ENCODE measurements at regions not wholly inside any gene's neighbourhood (a gene's known extent, or its start where the extent isn't known, plus 50 kb on each side); places are given as distances from the start of the nearest gene placed in this dataset.
"Not testable (repeated sequence)": the region's sequence is repeated elsewhere in the genome, so short reads cannot be mapped to it uniquely, and the experiment has no call there.

- H3K4me3 ChIP-seq (ENCODE audit: low read depth, low read length), result no peak overlapping the region
- no peak for TF ChIP-seq CTCF (IDR thresholded peaks at IDR 0.05; ENCODE audit: low read depth, low read length, missing control alignments)
- DNase-seq (ENCODE audit: low read depth), result no peak
Measured at GRCh38 chr12:14099994-14100393, 118.6 kb upstream of the GRIN2B start.

- H3K4me3 ChIP-seq (ENCODE audit: low read depth, low read length); DNase-seq (ENCODE audit: low read depth): not testable (repeated sequence)
Measured at GRCh38 chr12:14101556-14101955, 120.2 kb upstream of the GRIN2B start.

GRCh38 chr12:14111230-14111865 is 129.9 kb upstream of the GRIN2B start:
- DNase-seq (ENCODE audit: low read depth), result peak; percentile 74
- no peak overlapping the region for H3K4me3 ChIP-seq (ENCODE audit: low read depth, low read length)
- peak; percentile 85 for TF ChIP-seq CTCF (IDR thresholded peaks at IDR 0.05; ENCODE audit: low read depth, low read length, missing control alignments)

- no peak for TF ChIP-seq CTCF (IDR thresholded peaks at IDR 0.05; ENCODE audit: low read depth, low read length, missing control alignments)
- no peak for DNase-seq (ENCODE audit: low read depth)
- no peak overlapping the region for H3K4me3 ChIP-seq (ENCODE audit: low read depth, low read length)
Measured at GRCh38 chr12:14113031-14113430, 131.6 kb upstream of the GRIN2B start.

- DNase-seq (ENCODE audit: low read depth), result no peak
- H3K4me3 ChIP-seq (ENCODE audit: low read depth, low read length), result no peak overlapping the region
- no peak for TF ChIP-seq CTCF (IDR thresholded peaks at IDR 0.05; ENCODE audit: low read depth, low read length, missing control alignments)
Measured at GRCh38 chr12:14126692-14127091, 145.3 kb upstream of the GRIN2B start.

- no peak overlapping the region for H3K4me3 ChIP-seq (ENCODE audit: low read depth, low read length)
- DNase-seq (ENCODE audit: low read depth), result no peak
- no peak for TF ChIP-seq CTCF (IDR thresholded peaks at IDR 0.05; ENCODE audit: low read depth, low read length, missing control alignments)
Measured at GRCh38 chr12:14129611-14130195, 148.3 kb upstream of the GRIN2B start.

GRCh38 chr12:14135996-14136395 is 154.6 kb upstream of the GRIN2B start:
- no peak for TF ChIP-seq CTCF (IDR thresholded peaks at IDR 0.05; ENCODE audit: low read depth, low read length, missing control alignments)
- H3K4me3 ChIP-seq (ENCODE audit: low read depth, low read length), result no peak overlapping the region
- DNase-seq (ENCODE audit: low read depth), result no peak

Data from GM12864 (cell line).